ENCODE measurements at regions not wholly inside any gene's neighbourhood (a gene's known extent, or its start where the extent isn't known, plus 50 kb on each side); places are given as distances from the start of the nearest gene placed in this dataset.

GRCh38 chr18:64956465-64956864 is 794.3 kb upstream of the CDH7 start:
- TF ChIP-seq CTCF (conservative IDR thresholded peaks at IDR 0.05 in 1 of 2, IDR thresholded peaks at IDR 0.05 in 1 of 2; ENCODE audit: extremely low read depth in 1 of 2, insufficient read depth in 1 of 2, low read depth in 1 of 2, low read length in 2 of 2) (no peak), EZH2 (IDR thresholded peaks at IDR 0.05; ENCODE audit: borderline replicate concordance, low read length) (no peak)

Data from mammary epithelial cell (primary cell).